ENCODE measurements at regions not wholly inside any gene's neighbourhood (a gene's known extent, or its start where the extent isn't known, plus 50 kb on each side); places are given as distances from the start of the nearest gene placed in this dataset.

- TF ChIP-seq EGR1 (IDR thresholded peaks at IDR 0.05) (no peak), CREB1 (IDR thresholded peaks at IDR 0.05; ENCODE audit: low read depth) (no peak; the same call in 1 of the 2 replicates), MAX (IDR thresholded peaks at IDR 0.05) (peak; percentile 53; the same call in 1 of the 2 replicates), TAF1 (IDR thresholded peaks at IDR 0.05; ENCODE audit: low read depth) (no peak), EP300 (IDR thresholded peaks at IDR 0.05; ENCODE audit: borderline replicate concordance) (peak; percentile 83; the same call in 1 of the 2 replicates), RAD21 (IDR thresholded peaks at IDR 0.05; ENCODE audit: low read depth) (peak; percentile 11; the same call in 1 of the 2 replicates), REST (IDR thresholded peaks at IDR 0.05; ENCODE audit: low read depth) (no peak), YY1 (IDR thresholded peaks at IDR 0.05; ENCODE audit: low read depth) (0 out of 2 replicates have a peak, but pooled peaks have one; percentile 45), ZBTB7A (IDR thresholded peaks at IDR 0.05; ENCODE audit: low read depth) (no peak), CEBPB (IDR thresholded peaks at IDR 0.05) (peak; percentile 35; the same call in 1 of the 2 replicates), NFIC (IDR thresholded peaks at IDR 0.05) (peak; percentile 44), FOXM1 (IDR thresholded peaks at IDR 0.05; ENCODE audit: borderline replicate concordance, low read depth) (peak; percentile 86), USF1 (IDR thresholded peaks at IDR 0.05) (no peak), TEAD4 (IDR thresholded peaks at IDR 0.05) (peak; percentile 74)
Observed at GRCh38 chr1:8097077-8097799, 71.1 kb upstream of the ERRFI1 start.

All from Ishikawa (cell line).